Breast epithelium (tissue), 3 donors: ENCODE measurements at regions not wholly inside any gene's neighbourhood (a gene's known extent, or its start where the extent isn't known, plus 50 kb on each side); places are given as distances from the start of the nearest gene placed in this dataset.

Experiments
- POLR2A ChIP-seq: fragments of 450-650 bp; IDR thresholded peaks from one replicate; pipeline ENCODE4 v1.6.1; 2016; ENCODE audit warnings: antibody characterized with exemption, mild to moderate bottlenecking, moderate library complexity
- TF ChIP-seq, protein P1 (sequence below), 3 donors: fragments of 450-650 bp; IDR thresholded peaks; one replicate each; pipeline ENCODE4 v1.5.1; 2016 to 2017; ENCODE audit warnings: antibody characterized with exemption in 3 of 3, mild to moderate bottlenecking in 3 of 3, moderate library complexity in 3 of 3

DNA sequence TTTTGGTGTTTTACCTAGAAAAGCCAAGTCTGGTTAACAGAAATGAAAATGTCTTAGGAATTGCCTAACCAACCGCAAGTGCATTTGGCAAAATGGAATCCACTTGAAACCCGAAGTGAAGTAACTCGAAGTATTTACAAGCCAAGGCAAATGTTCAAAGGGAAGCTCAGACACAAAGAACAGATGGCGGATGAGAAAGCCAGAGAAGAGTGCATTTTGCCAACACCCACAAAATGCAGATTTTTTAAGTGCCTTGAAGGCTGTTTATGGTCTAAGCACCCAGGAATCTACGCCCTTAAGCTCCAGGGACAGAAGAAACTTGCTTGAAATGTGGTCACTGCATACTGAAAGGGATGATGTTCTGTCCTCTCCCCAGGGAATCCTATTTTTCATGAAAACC is 70.0 kb upstream of the TBXT start:
- TF ChIP-seq POLR2A: no peak
- TF ChIP-seq, protein P1, sequence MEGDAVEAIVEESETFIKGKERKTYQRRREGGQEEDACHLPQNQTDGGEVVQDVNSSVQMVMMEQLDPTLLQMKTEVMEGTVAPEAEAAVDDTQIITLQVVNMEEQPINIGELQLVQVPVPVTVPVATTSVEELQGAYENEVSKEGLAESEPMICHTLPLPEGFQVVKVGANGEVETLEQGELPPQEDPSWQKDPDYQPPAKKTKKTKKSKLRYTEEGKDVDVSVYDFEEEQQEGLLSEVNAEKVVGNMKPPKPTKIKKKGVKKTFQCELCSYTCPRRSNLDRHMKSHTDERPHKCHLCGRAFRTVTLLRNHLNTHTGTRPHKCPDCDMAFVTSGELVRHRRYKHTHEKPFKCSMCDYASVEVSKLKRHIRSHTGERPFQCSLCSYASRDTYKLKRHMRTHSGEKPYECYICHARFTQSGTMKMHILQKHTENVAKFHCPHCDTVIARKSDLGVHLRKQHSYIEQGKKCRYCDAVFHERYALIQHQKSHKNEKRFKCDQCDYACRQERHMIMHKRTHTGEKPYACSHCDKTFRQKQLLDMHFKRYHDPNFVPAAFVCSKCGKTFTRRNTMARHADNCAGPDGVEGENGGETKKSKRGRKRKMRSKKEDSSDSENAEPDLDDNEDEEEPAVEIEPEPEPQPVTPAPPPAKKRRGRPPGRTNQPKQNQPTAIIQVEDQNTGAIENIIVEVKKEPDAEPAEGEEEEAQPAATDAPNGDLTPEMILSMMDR (IDR thresholded peaks at IDR 0.05): no peak
